A673 (cell line): ENCODE measurements at regions not wholly inside any gene's neighbourhood (a gene's known extent, or its start where the extent isn't known, plus 50 kb on each side); places are given as distances from the start of the nearest gene placed in this dataset.
A peak's percentile ranks its signal among the peaks of the same experiment; 100 is the strongest.

Experiments
- BruUV-seq: library from RNA; stranded (reverse); fragments of 400-500 nt; replicated peaks from 2 replicates; lab custom pipeline; 2021; lab: Mats Ljungman, UMichigan
- CTCF ChIA-PET: fragments of 300-600 bp; sonication (Branson Sonifier 250); formaldehyde crosslinking; loops from one replicate; lab custom pipeline; 2022; ENCODE audit warnings: antibody characterized with exemption; lab: Charles Lee
- POLR2A ChIA-PET: fragments of 300-600 bp; sonication (Branson Sonifier 250); formaldehyde crosslinking; loops from one replicate; lab custom pipeline; 2022; ENCODE audit warnings: antibody characterized with exemption; ENCODE audit not compliant: low non-redundant PET; lab: Charles Lee
- DNase-seq: peaks from one replicate; pipeline ENCODE4 v3.0.0-alpha.2; 2015; ENCODE audit warnings: low spot score
- H3K27ac ChIP-seq: fragments of 200-600 bp; sonication (generic); 2 replicates; pipeline ENCODE4 v1.5.1; 2016; ENCODE audit warnings: mixed run types, low read depth, mild to moderate bottlenecking, mixed read lengths, antibody characterized with exemption, low read length; ENCODE audit not compliant: poor library complexity, severe bottlenecking
- H3K27me3 ChIP-seq: fragments of 200-600 bp; sonication (generic); replicated peaks from 2 replicates; pipeline ENCODE4 v1.6.1; 2017; ENCODE audit warnings: mixed run types, low read depth, mild to moderate bottlenecking, mixed read lengths, antibody characterized with exemption, low read length; ENCODE audit not compliant: insufficient read depth, poor library complexity
- H3K36me3 ChIP-seq: fragments of 200-600 bp; sonication (generic); 2 replicates; pipeline ENCODE4 v1.6.1; 2016; ENCODE audit warnings: mixed run types, mild to moderate bottlenecking, mixed read lengths, antibody characterized with exemption, low read length; ENCODE audit not compliant: insufficient read depth, poor library complexity, severe bottlenecking
- H3K4me1 ChIP-seq: fragments of 200-600 bp; sonication (generic); 2 replicates; pipeline ENCODE4 v1.6.1; 2017; ENCODE audit warnings: mixed run types, mild to moderate bottlenecking, mixed read lengths, antibody characterized with exemption, low read length; ENCODE audit not compliant: insufficient read depth, poor library complexity, severe bottlenecking
- H3K4me3 ChIP-seq: fragments of 200-600 bp; sonication (generic); 2 replicates; pipeline ENCODE4 v1.5.1; 2016; ENCODE audit warnings: low read depth, mixed run types, mild to moderate bottlenecking, mixed read lengths, low read length; ENCODE audit not compliant: poor library complexity, severe bottlenecking
- H3K9me3 ChIP-seq: fragments of 200-600 bp; sonication (generic); 2 replicates; pipeline ENCODE4 v1.6.1; 2016; ENCODE audit warnings: mixed run types, low read depth, mild to moderate bottlenecking, mixed read lengths, antibody characterized with exemption, low read length; ENCODE audit not compliant: poor library complexity, severe bottlenecking
- EZH2 ChIP-seq: fragments of 200-600 bp; sonication (generic); IDR thresholded peaks from 2 replicates; pipeline ENCODE4 v1.6.1; 2017; ENCODE audit warnings: borderline replicate concordance, low read depth, mild to moderate bottlenecking, mixed read lengths, antibody characterized with exemption, low read length; ENCODE audit not compliant: poor library complexity, severe bottlenecking
- intact Hi-C: fragments of 100-400 bp; cut with micrococcal nuclease; formaldehyde crosslinking; loops from one replicate; pipeline ENCODE4 v1.10.0; 2022; ENCODE audit not compliant: unreplicated experiment
- TF ChIP-seq, protein P1 (sequence below): fragments of 300-800, 200-600 bp; sonication (generic); conservative IDR thresholded peaks from 2 replicates; pipeline ENCODE4 v1.5.1; 2017; ENCODE audit warnings: low read depth, mild to moderate bottlenecking, antibody characterized with exemption, low read length, moderate library complexity, mixed read lengths

DNA sequence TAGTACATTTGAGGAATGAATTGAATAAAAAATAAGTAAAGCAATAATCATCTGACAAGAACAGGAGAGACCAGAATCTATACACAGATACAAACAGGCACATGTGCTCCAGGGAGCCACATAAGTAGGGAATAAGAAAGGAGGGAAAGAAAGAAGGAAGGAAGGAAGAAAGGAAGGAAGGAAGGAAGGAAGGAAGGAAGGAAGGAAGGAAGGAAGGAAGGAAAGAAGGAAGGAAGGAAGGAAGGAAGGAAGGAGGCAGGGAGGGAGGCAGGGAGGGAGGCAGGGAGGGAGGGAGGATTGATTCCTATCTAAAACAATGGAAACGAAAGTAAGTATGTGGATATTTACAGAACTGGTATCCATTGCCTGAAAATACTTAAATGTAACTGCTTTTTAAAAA lies 475.8 kb downstream of the NLGN4X start:
- peaks cover 7% of the 10 kb centered on the region for H3K36me3 ChIP-seq
- TF ChIP-seq, protein P1, sequence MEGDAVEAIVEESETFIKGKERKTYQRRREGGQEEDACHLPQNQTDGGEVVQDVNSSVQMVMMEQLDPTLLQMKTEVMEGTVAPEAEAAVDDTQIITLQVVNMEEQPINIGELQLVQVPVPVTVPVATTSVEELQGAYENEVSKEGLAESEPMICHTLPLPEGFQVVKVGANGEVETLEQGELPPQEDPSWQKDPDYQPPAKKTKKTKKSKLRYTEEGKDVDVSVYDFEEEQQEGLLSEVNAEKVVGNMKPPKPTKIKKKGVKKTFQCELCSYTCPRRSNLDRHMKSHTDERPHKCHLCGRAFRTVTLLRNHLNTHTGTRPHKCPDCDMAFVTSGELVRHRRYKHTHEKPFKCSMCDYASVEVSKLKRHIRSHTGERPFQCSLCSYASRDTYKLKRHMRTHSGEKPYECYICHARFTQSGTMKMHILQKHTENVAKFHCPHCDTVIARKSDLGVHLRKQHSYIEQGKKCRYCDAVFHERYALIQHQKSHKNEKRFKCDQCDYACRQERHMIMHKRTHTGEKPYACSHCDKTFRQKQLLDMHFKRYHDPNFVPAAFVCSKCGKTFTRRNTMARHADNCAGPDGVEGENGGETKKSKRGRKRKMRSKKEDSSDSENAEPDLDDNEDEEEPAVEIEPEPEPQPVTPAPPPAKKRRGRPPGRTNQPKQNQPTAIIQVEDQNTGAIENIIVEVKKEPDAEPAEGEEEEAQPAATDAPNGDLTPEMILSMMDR = no peak
- TF ChIP-seq EZH2 = no peak
- peaks cover 44% of the 10 kb centered on the region for H3K4me1 ChIP-seq
- H3K4me3 ChIP-seq = peak overlapping the region; percentile 23
- H3K9me3 ChIP-seq = peaks cover 10% of the 10 kb centered on the region
- ChIA-PET POLR2A (no interaction called here), CTCF (no interaction called here)
- BruUV-seq = no TSS peak
- H3K27ac ChIP-seq = peak overlapping the region; percentile 98
- peak; percentile 90 for DNase-seq
- no peaks in the 10 kb centered on the region for H3K27me3 ChIP-seq
- intact Hi-C loops = loop anchor here (1.0 to 10.0 kb wide), 8 partner anchors 104 to 1791 kb away; no protein-coding TSS in a partner anchor

DNA sequence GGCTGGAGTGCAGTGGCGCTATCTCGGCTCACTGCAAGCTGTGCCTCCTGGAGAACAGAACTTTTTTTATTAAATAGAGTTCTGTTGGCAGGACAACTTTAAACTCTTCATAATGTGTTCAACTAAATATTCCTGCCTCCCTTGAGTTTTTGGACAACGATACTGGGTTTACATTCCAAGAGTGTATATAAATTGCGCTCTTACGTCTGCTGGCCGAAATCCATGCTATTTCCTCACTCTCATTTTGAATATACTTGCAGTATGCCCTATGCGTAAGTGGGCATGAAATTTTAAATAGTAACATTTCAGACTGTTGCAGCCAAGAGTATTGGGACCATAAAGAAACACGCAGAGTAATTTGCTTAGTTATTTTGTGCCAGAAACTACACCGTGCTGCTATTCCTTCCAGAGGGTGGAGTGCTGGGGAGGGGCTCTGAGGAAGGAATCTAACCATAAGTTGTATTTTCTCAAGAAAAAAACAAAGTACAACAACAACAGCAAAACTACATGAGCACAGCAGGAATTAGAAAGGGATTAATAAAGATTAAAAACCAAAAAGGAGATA lies 480.0 kb downstream of the NLGN4X start:
- BruUV-seq = no TSS peak
- peak overlapping the region; percentile 96 for H3K27ac ChIP-seq
- intact Hi-C loops = loop anchor here (5.0 to 10.0 kb wide), 3 partner anchors 41 to 284 kb away; no protein-coding TSS in a partner anchor
- ChIA-PET CTCF (no interaction called here), POLR2A (no interaction called here)
- TF ChIP-seq, protein P1 = no peak
- no peak for TF ChIP-seq EZH2
- H3K4me3 ChIP-seq = peak overlapping the region; percentile 5
- DNase-seq = peak; percentile 90
- peaks cover 45% of the 10 kb centered on the region for H3K4me1 ChIP-seq
- no peaks in the 10 kb centered on the region for H3K27me3 ChIP-seq
- H3K9me3 ChIP-seq = peaks cover 3% of the 10 kb centered on the region
- peaks cover 3% of the 10 kb centered on the region for H3K36me3 ChIP-seq

DNA sequence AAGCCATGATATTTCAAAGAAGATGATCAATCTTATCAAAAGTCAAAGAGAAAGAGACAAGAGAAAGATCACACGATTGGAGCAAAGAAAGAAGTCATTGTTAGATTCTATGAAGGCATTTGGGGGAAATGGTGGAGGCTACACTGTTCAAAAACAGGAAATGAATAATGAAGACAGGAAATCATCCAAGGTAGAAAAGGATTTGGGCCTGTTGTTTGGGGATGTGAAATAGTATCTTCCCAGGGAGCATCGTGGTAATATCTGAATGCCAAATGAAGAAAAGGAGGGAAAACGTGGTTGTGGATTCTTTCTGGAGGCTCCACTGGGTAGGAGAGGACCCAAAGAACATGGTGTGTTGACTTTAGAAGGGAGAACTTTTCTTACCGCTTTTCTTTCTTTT lies 482.4 kb downstream of the NLGN4X start:
- CTCF ChIA-PET = no interaction called here
- H3K36me3 ChIP-seq = peaks cover 2% of the 10 kb centered on the region
- POLR2A ChIA-PET = no interaction called here
- no peak overlapping the region for H3K4me3 ChIP-seq
- H3K27me3 ChIP-seq = no peaks in the 10 kb centered on the region
- BruUV-seq = no TSS peak
- TF ChIP-seq EZH2 = no peak
- TF ChIP-seq, protein P1 = no peak
- peaks cover 2% of the 10 kb centered on the region for H3K9me3 ChIP-seq
- peaks cover 33% of the 10 kb centered on the region for H3K4me1 ChIP-seq
- H3K27ac ChIP-seq = peak overlapping the region; percentile 96
- intact Hi-C loops = loop anchor here (5.0 to 10.0 kb wide), 3 partner anchors 39 to 281 kb away; no protein-coding TSS in a partner anchor
- peak; percentile 97 for DNase-seq
